ENCODE measurements at regions not wholly inside any gene's neighbourhood (a gene's known extent, or its start where the extent isn't known, plus 50 kb on each side); places are given as distances from the start of the nearest gene placed in this dataset.

- no peak for DNase-seq (ENCODE audit: low spot score in 2 of 2)
- no peak for FAIRE-seq
Observed at GRCh38 chr20:40591536-40591935, 97.5 kb downstream of the MAFB start.

- DNase-seq (ENCODE audit: low spot score in 2 of 2): no peak
- no peak for FAIRE-seq
Observed at GRCh38 chr20:40591119-40591518, 97.9 kb downstream of the MAFB start.

GRCh38 chr20:40589581-40589980, 99.5 kb downstream of the MAFB start:
- DNase-seq (ENCODE audit: low spot score in 2 of 2) (no peak), FAIRE-seq (no peak)

GRCh38 chr20:40588891-40589290, 100.1 kb downstream of the MAFB start:
- no peak for DNase-seq (ENCODE audit: low spot score in 2 of 2)
- no peak for FAIRE-seq

GRCh38 chr20:40587038-40587437, 102.0 kb downstream of the MAFB start:
- FAIRE-seq (no peak), DNase-seq (ENCODE audit: low spot score in 2 of 2) (no peak)

GRCh38 chr20:40584130-40584809, 104.8 kb downstream of the MAFB start:
- FAIRE-seq (no peak), DNase-seq (ENCODE audit: low spot score in 2 of 2) (no peak)

- DNase-seq (ENCODE audit: low spot score in 2 of 2): no peak
- no peak for FAIRE-seq
Observed at GRCh38 chr20:40583636-40584035, 105.4 kb downstream of the MAFB start.

GRCh38 chr20:40583205-40583604, 105.8 kb downstream of the MAFB start:
- DNase-seq (ENCODE audit: low spot score in 2 of 2) (no peak), FAIRE-seq (no peak)

GRCh38 chr20:40582531-40582930, 106.5 kb downstream of the MAFB start:
- DNase-seq (ENCODE audit: low spot score in 2 of 2): no peak
- no peak for FAIRE-seq

- DNase-seq (ENCODE audit: low spot score in 2 of 2): no peak
- no peak for FAIRE-seq
Observed at GRCh38 chr20:40579701-40580100, 109.3 kb downstream of the MAFB start.

GRCh38 chr20:40578961-40579360, 110.1 kb downstream of the MAFB start:
- FAIRE-seq: no peak
- DNase-seq (ENCODE audit: low spot score in 2 of 2): no peak

GRCh38 chr20:40575851-40576250, 113.2 kb downstream of the MAFB start:
- DNase-seq (ENCODE audit: low spot score in 2 of 2): no peak
- FAIRE-seq: no peak

- FAIRE-seq (no peak), DNase-seq (ENCODE audit: low spot score in 2 of 2) (no peak)
Observed at GRCh38 chr20:40572251-40572650, 116.8 kb downstream of the MAFB start.

GRCh38 chr20:40571639-40572038, 117.4 kb downstream of the MAFB start:
- no peak for DNase-seq (ENCODE audit: low spot score in 2 of 2)
- FAIRE-seq: no peak

- FAIRE-seq (no peak), DNase-seq (ENCODE audit: low spot score in 2 of 2) (no peak)
Observed at GRCh38 chr20:40568200-40568599, 120.8 kb downstream of the MAFB start.

- DNase-seq (ENCODE audit: low spot score in 2 of 2): no peak
- FAIRE-seq: no peak
Observed at GRCh38 chr20:40565682-40566040, 123.4 kb downstream of the MAFB start.

- DNase-seq (ENCODE audit: low spot score in 2 of 2) (no peak), FAIRE-seq (no peak)
Observed at GRCh38 chr20:40565001-40565681, 123.9 kb downstream of the MAFB start.

GRCh38 chr20:40563296-40563950, 125.6 kb downstream of the MAFB start:
- FAIRE-seq (no peak), DNase-seq (ENCODE audit: low spot score in 2 of 2) (no peak)

GRCh38 chr20:40562031-40562430, 127.0 kb downstream of the MAFB start:
- DNase-seq (ENCODE audit: low spot score in 2 of 2) (peak in 1 of 2 donors; percentile 18), FAIRE-seq (no peak)

GRCh38 chr20:40561187-40561586, 127.8 kb downstream of the MAFB start:
- DNase-seq (ENCODE audit: low spot score in 2 of 2) (no peak), FAIRE-seq (no peak)

- FAIRE-seq (no peak), DNase-seq (ENCODE audit: low spot score in 2 of 2) (no peak)
Observed at GRCh38 chr20:40558212-40558611, 130.8 kb downstream of the MAFB start.

GRCh38 chr20:40551125-40551530, 137.9 kb downstream of the MAFB start:
- no peak for DNase-seq (ENCODE audit: low spot score in 2 of 2)
- FAIRE-seq: no peak
